ENCODE measurements at regions not wholly inside any gene's neighbourhood (a gene's known extent, or its start where the extent isn't known, plus 50 kb on each side); places are given as distances from the start of the nearest gene placed in this dataset.

GRCh38 chr6:77172578-77172977 lies 290.7 kb downstream of the HTR1B start:
- no peak for TF ChIP-seq CTCF (optimal IDR thresholded peaks at IDR 0.05 in 1 of 3, IDR thresholded peaks at IDR 0.05 in 1 of 3, conservative IDR thresholded peaks at IDR 0.05 in 1 of 3; ENCODE audit: extremely low read depth in 1 of 3, insufficient read depth in 2 of 3, low read length in 3 of 3)
- no peak for TF ChIP-seq EZH2 (IDR thresholded peaks at IDR 0.05; ENCODE audit: low read length)

Data from keratinocyte (primary cell).